ENCODE measurements at regions not wholly inside any gene's neighbourhood (a gene's known extent, or its start where the extent isn't known, plus 50 kb on each side); places are given as distances from the start of the nearest gene placed in this dataset.

- Histone ChIP-seq H3K4me2 (ENCODE audit: insufficient read depth, low read length) (no peak overlapping the region), H3K4me1 (replicated peaks in 1 of 2; ENCODE audit: control insufficient read depth in 2 of 2, insufficient read depth in 2 of 2, low read length in 2 of 2) (peaks cover 0 to 12% of the 10 kb centered on the region in 2 experiments; a peak in 4 of 5 replicates), H3K36me3 (ENCODE audit: control insufficient read depth, insufficient read depth, low read length) (no peaks in the 10 kb centered on the region), H3K4me3 (no peak overlapping the region), H3K27me3 (ENCODE audit: control insufficient read depth in 2 of 2, insufficient read depth in 2 of 2, low read length in 2 of 2) (no peaks in the 10 kb centered on the region), H3K9me1 (ENCODE audit: control insufficient read depth, insufficient read depth, low read length) (no peaks in the 10 kb centered on the region), H3K79me2 (ENCODE audit: control insufficient read depth, insufficient read depth, low read length) (no peaks in the 10 kb centered on the region), H3K27ac (ENCODE audit: extremely low read depth, low read depth, low read length) (no peak overlapping the region), H2AFZ (ENCODE audit: low read depth, low read length) (no peak overlapping the region), H3K9me3 (replicated peaks; ENCODE audit: control insufficient read depth, insufficient read depth, low read depth, low read length) (no peaks in the 10 kb centered on the region), H4K20me1 (replicated peaks; ENCODE audit: control insufficient read depth, insufficient read depth, low read length) (no peaks in the 10 kb centered on the region), H3K9ac (ENCODE audit: insufficient read depth in 1 of 2, low read depth in 2 of 2, low read length in 2 of 2) (no peak overlapping the region)
- TF ChIP-seq ZNF133 (CRISPR knock-in tag; IDR thresholded peaks at IDR 0.05) (no peak), SRSF9 (IDR thresholded peaks at IDR 0.05; ENCODE audit: borderline replicate concordance, low read depth, low read length) (no peak), ARNT (IDR thresholded peaks at IDR 0.05) (no peak), AFF4 (CRISPR knock-in tag; IDR thresholded peaks at IDR 0.05) (no peak), ZSCAN29 (IDR thresholded peaks at IDR 0.05) (no peak), HLTF (IDR thresholded peaks at IDR 0.05) (no peak), KAT2B (IDR thresholded peaks at IDR 0.05; ENCODE audit: low read depth, low read length) (no peak), BCOR (IDR thresholded peaks at IDR 0.05) (no peak), ZNF431 (CRISPR knock-in tag; IDR thresholded peaks at IDR 0.05) (no peak), EHMT2 (IDR thresholded peaks at IDR 0.05) (no peak), SAFB (IDR thresholded peaks at IDR 0.05; ENCODE audit: borderline replicate concordance, low read depth, low read length) (no peak), PURB (CRISPR knock-in tag; IDR thresholded peaks at IDR 0.05; ENCODE audit: low read depth) (no peak), MAFF (IDR thresholded peaks at IDR 0.05; ENCODE audit: low read length) (no peak), MTF1 (CRISPR knock-in tag; IDR thresholded peaks at IDR 0.05; ENCODE audit: borderline replicate concordance) (no peak), SP1 (CRISPR knock-in tag; IDR thresholded peaks at IDR 0.05) (no peak)
- WGBS (ENCODE audit: insufficient coverage, low coverage, missing lambda C conversion rate): 66% methylated on average over 4 of the region's 4 CpGs
- intact Hi-C loops (cut with micrococcal nuclease): no loop called here
- ChIA-PET CTCF (ENCODE audit: low intra/inter-chr PET ratio) (no interaction called here), POLR2A (no interaction called here)
- ATAC-seq (no peak), FAIRE-seq (no peak), DNase-seq (ENCODE audit: extremely low read depth in 1 of 4, low spot score in 3 of 4) (no peak)
- in situ Hi-C loops (cut with MboI): no loop called here
- no TSS peak for BruUV-seq (replicated peaks)
Measured at GRCh38 chr2:48250474-48250844, 64.0 kb upstream of the FOXN2 start.

Measured in K562 (cell line).